ENCODE measurements at regions not wholly inside any gene's neighbourhood (a gene's known extent, or its start where the extent isn't known, plus 50 kb on each side); places are given as distances from the start of the nearest gene placed in this dataset.

GRCh38 chr3:40852712-40853111 lies 328.0 kb downstream of the ZNF621 start:
- no peak for DNase-seq (ENCODE audit: low read depth in 2 of 2)
- Histone ChIP-seq H3K4me1 (ENCODE audit: control insufficient read depth, extremely low read depth, insufficient read depth, low read length) (no peaks in the 10 kb centered on the region), H3K9me3 (ENCODE audit: control insufficient read depth, insufficient read depth, low read depth, low read length) (no peaks in the 10 kb centered on the region), H3K4me3 (replicated peaks in 1 of 4; ENCODE audit: control extremely low read depth in 1 of 4, insufficient read depth in 1 of 4, low read depth in 3 of 4, low read length in 4 of 4) (no peak overlapping the region), H3K4me2 (ENCODE audit: extremely low read depth, insufficient read depth, low read length) (no peak overlapping the region), H3K27me3 (ENCODE audit: control insufficient read depth, insufficient read depth, low read length) (no peaks in the 10 kb centered on the region), H3K9ac (ENCODE audit: insufficient read depth, low read length) (no peak overlapping the region), H3K79me2 (ENCODE audit: control insufficient read depth, insufficient read depth, low read length) (no peaks in the 10 kb centered on the region), H3K27ac (ENCODE audit: insufficient read depth, low read length) (no peak overlapping the region), H4K20me1 (ENCODE audit: control insufficient read depth, extremely low read depth, insufficient read depth, low read length) (no peaks in the 10 kb centered on the region), H2AFZ (ENCODE audit: low read length) (no peak overlapping the region), H3K36me3 (ENCODE audit: control insufficient read depth, insufficient read depth, low read length) (no peaks in the 10 kb centered on the region)
- TF ChIP-seq EZH2 (IDR thresholded peaks at IDR 0.05; ENCODE audit: low read length, missing control alignments): no peak
- TF ChIP-seq CTCF (conservative IDR thresholded peaks at IDR 0.05 in 1 of 2, IDR thresholded peaks at IDR 0.05 in 1 of 2; ENCODE audit: low read depth in 1 of 2, low read length in 2 of 2): no peak

- no peaks in the 10 kb centered on the region for H3K4me1 ChIP-seq (ENCODE audit: control insufficient read depth, extremely low read depth, insufficient read depth, low read length)
- TF ChIP-seq EZH2 (IDR thresholded peaks at IDR 0.05; ENCODE audit: low read length, missing control alignments): no peak
- TF ChIP-seq CTCF (conservative IDR thresholded peaks at IDR 0.05 in 1 of 2, IDR thresholded peaks at IDR 0.05 in 1 of 2; ENCODE audit: low read depth in 1 of 2, low read length in 2 of 2): no peak
Measured at GRCh38 chr3:40853474-40853873, 328.7 kb downstream of the ZNF621 start.

GRCh38 chr3:40855871-40856270 lies 331.1 kb downstream of the ZNF621 start:
- no peaks in the 10 kb centered on the region for H3K36me3 ChIP-seq (ENCODE audit: control insufficient read depth, insufficient read depth, low read length)

More at GRCh38 chr3:40853474-40853873, 328.7 kb downstream of the ZNF621 start:
- Histone ChIP-seq H2AFZ (ENCODE audit: low read length) (no peak overlapping the region), H3K27me3 (ENCODE audit: control insufficient read depth, insufficient read depth, low read length) (no peaks in the 10 kb centered on the region), H3K4me3 (replicated peaks in 1 of 4; ENCODE audit: control extremely low read depth in 1 of 4, insufficient read depth in 1 of 4, low read depth in 3 of 4, low read length in 4 of 4) (no peak overlapping the region), H3K27ac (ENCODE audit: insufficient read depth, low read length) (no peak overlapping the region), H3K79me2 (ENCODE audit: control insufficient read depth, insufficient read depth, low read length) (no peaks in the 10 kb centered on the region), H4K20me1 (ENCODE audit: control insufficient read depth, extremely low read depth, insufficient read depth, low read length) (no peaks in the 10 kb centered on the region), H3K4me2 (ENCODE audit: extremely low read depth, insufficient read depth, low read length) (no peak overlapping the region), H3K9me3 (ENCODE audit: control insufficient read depth, insufficient read depth, low read depth, low read length) (no peaks in the 10 kb centered on the region), H3K9ac (ENCODE audit: insufficient read depth, low read length) (no peak overlapping the region), H3K36me3 (ENCODE audit: control insufficient read depth, insufficient read depth, low read length) (no peaks in the 10 kb centered on the region)
- DNase-seq (ENCODE audit: low read depth in 2 of 2): no peak

More at GRCh38 chr3:40855871-40856270, 331.1 kb downstream of the ZNF621 start:
- H3K27ac ChIP-seq (ENCODE audit: insufficient read depth, low read length): no peak overlapping the region
- no peaks in the 10 kb centered on the region for H3K4me1 ChIP-seq (ENCODE audit: control insufficient read depth, extremely low read depth, insufficient read depth, low read length)
- no peaks in the 10 kb centered on the region for H3K79me2 ChIP-seq (ENCODE audit: control insufficient read depth, insufficient read depth, low read length)
- no peaks in the 10 kb centered on the region for H3K27me3 ChIP-seq (ENCODE audit: control insufficient read depth, insufficient read depth, low read length)
- no peaks in the 10 kb centered on the region for H3K9me3 ChIP-seq (ENCODE audit: control insufficient read depth, insufficient read depth, low read depth, low read length)
- H3K4me2 ChIP-seq (ENCODE audit: extremely low read depth, insufficient read depth, low read length): no peak overlapping the region
- no peak overlapping the region for H3K9ac ChIP-seq (ENCODE audit: insufficient read depth, low read length)
- TF ChIP-seq EZH2 (IDR thresholded peaks at IDR 0.05; ENCODE audit: low read length, missing control alignments) (no peak), CTCF (conservative IDR thresholded peaks at IDR 0.05 in 1 of 2, IDR thresholded peaks at IDR 0.05 in 1 of 2; ENCODE audit: low read depth in 1 of 2, low read length in 2 of 2) (no peak)
- no peaks in the 10 kb centered on the region for H4K20me1 ChIP-seq (ENCODE audit: control insufficient read depth, extremely low read depth, insufficient read depth, low read length)
- H2AFZ ChIP-seq (ENCODE audit: low read length): no peak overlapping the region
- DNase-seq (ENCODE audit: low read depth in 2 of 2): no peak
- no peak overlapping the region for H3K4me3 ChIP-seq (replicated peaks in 1 of 4; ENCODE audit: control extremely low read depth in 1 of 4, insufficient read depth in 1 of 4, low read depth in 3 of 4, low read length in 4 of 4)

Measured in fibroblast of lung (primary cell).